ENCODE measurements at regions not wholly inside any gene's neighbourhood (a gene's known extent, or its start where the extent isn't known, plus 50 kb on each side); places are given as distances from the start of the nearest gene placed in this dataset.
"Not testable (repeated sequence)": the region's sequence is repeated elsewhere in the genome, so short reads cannot be mapped to it uniquely, and the experiment has no call there.

- H2AFZ ChIP-seq (ENCODE audit: low read length): no peak overlapping the region
- no peak overlapping the region for H4K91ac ChIP-seq (ENCODE audit: insufficient read length, low read depth, low read length)
- H3K4ac ChIP-seq (ENCODE audit: low read depth, low read length): no peak overlapping the region
- H2BK5ac ChIP-seq (ENCODE audit: insufficient read length, low read length): no peak overlapping the region
- H3K23ac ChIP-seq (ENCODE audit: insufficient read length, low read depth, low read length): no peak overlapping the region
- no CpG with 5 or more reads among the region's 1 CpG for WGBS (ENCODE audit: extremely low coverage, insufficient read length, low lambda C conversion rate)
- Mint-ChIP-seq H3K27me3 (ENCODE audit: low read depth) (no peaks in the 10 kb centered on the region), H3K4me1 (peaks cover 19 to 23% of the 10 kb centered on the region in 2 experiments), H3K36me3 (ENCODE audit: insufficient read depth in 1 of 3, low read depth in 3 of 3) (peaks cover 13 to 88% (median 59%) of the 10 kb centered on the region in 3 experiments; a peak in 6 of 7 replicates), H3K27ac (no peak overlapping the region), H3K4me3 (no peak overlapping the region), H3K9me3 (peaks cover 0 to 7% of the 10 kb centered on the region in 2 experiments; a peak in 1 of 5 replicates)
- H3K9ac ChIP-seq (ENCODE audit: extremely low read depth, insufficient read length, low read length): no peak overlapping the region
- no peak overlapping the region for H4K8ac ChIP-seq (replicated peaks; ENCODE audit: insufficient read length, low read depth, low read length)
- H4K20me1 ChIP-seq (ENCODE audit: control insufficient read depth, insufficient read depth, insufficient read length): no peaks in the 10 kb centered on the region
- H3K4me1 ChIP-seq (ENCODE audit: insufficient read depth, low read length): peaks cover 2% of the 10 kb centered on the region; the same call in 1 of the 2 replicates
- H2BK12ac ChIP-seq (ENCODE audit: insufficient read length, low read depth, low read length): no peak overlapping the region
- no peak overlapping the region for H3K56ac ChIP-seq (ENCODE audit: insufficient read length, low read depth, low read length)
- H3K9me3 ChIP-seq (ENCODE audit: control insufficient read depth, low read depth, low read length): no peaks in the 10 kb centered on the region
- H2BK15ac ChIP-seq (ENCODE audit: low read depth, low read length): no peak overlapping the region
- no peak for TF ChIP-seq CTCF (conservative IDR thresholded peaks at IDR 0.05)
- H2AK5ac ChIP-seq (ENCODE audit: insufficient read length, low read length): no peak overlapping the region
- H3T11ph ChIP-seq (ENCODE audit: low read length): no peak overlapping the region
- DNase-seq: no peak
- H4K5ac ChIP-seq (ENCODE audit: insufficient read length, low read depth, low read length): no peak overlapping the region
- H3K79me2 ChIP-seq (ENCODE audit: insufficient read depth, low read length): no peaks in the 10 kb centered on the region
- no peak overlapping the region for H3K18ac ChIP-seq (ENCODE audit: insufficient read length, low read depth, low read length)
- H3K79me1 ChIP-seq (ENCODE audit: insufficient read depth, low read depth, low read length, poor library complexity, severe bottlenecking): no peaks in the 10 kb centered on the region
- no peak overlapping the region for H2BK120ac ChIP-seq (ENCODE audit: low read depth, low read length, poor library complexity, severe bottlenecking)
- no peak overlapping the region for H3K27ac ChIP-seq (ENCODE audit: insufficient read length, low read depth, low read length)
- H2BK20ac ChIP-seq (ENCODE audit: low read depth, low read length, poor library complexity, severe bottlenecking): no peak overlapping the region
- H3K27me3 ChIP-seq (ENCODE audit: insufficient read depth, low read length): no peaks in the 10 kb centered on the region
- no peak overlapping the region for H3K14ac ChIP-seq (ENCODE audit: insufficient read depth, low read length)
- H3K4me2 ChIP-seq (ENCODE audit: insufficient read depth, insufficient read length, low read length): no peak overlapping the region
- H3K23me2 ChIP-seq (ENCODE audit: insufficient read length, low read depth, low read length, poor library complexity, severe bottlenecking): no peaks in the 10 kb centered on the region
Observed at GRCh38 chr1:232162001-232162400, 467.9 kb downstream of the SIPA1L2 start.

- not testable (repeated sequence) for H3K14ac ChIP-seq (ENCODE audit: insufficient read depth, low read length); H2BK20ac ChIP-seq (ENCODE audit: low read depth, low read length, poor library complexity, severe bottlenecking); H3T11ph ChIP-seq (ENCODE audit: low read length); H3K27ac ChIP-seq (ENCODE audit: insufficient read length, low read depth, low read length); H3K56ac ChIP-seq (ENCODE audit: insufficient read length, low read depth, low read length); H2AFZ ChIP-seq (ENCODE audit: low read length); H3K4me1 ChIP-seq (ENCODE audit: insufficient read depth, low read length); H2BK15ac ChIP-seq (ENCODE audit: low read depth, low read length); H3K9me3 ChIP-seq (ENCODE audit: control insufficient read depth, low read depth, low read length); H2BK12ac ChIP-seq (ENCODE audit: insufficient read length, low read depth, low read length); H2BK120ac ChIP-seq (ENCODE audit: low read depth, low read length, poor library complexity, severe bottlenecking); H4K20me1 ChIP-seq (ENCODE audit: control insufficient read depth, insufficient read depth, insufficient read length); H2AK5ac ChIP-seq (ENCODE audit: insufficient read length, low read length); H3K4me2 ChIP-seq (ENCODE audit: insufficient read depth, insufficient read length, low read length); DNase-seq; H3K18ac ChIP-seq (ENCODE audit: insufficient read length, low read depth, low read length); H3K27me3 ChIP-seq (ENCODE audit: insufficient read depth, low read length); H3K9ac ChIP-seq (ENCODE audit: extremely low read depth, insufficient read length, low read length); H3K4me3 Mint-ChIP-seq; H3K79me2 ChIP-seq (ENCODE audit: insufficient read depth, low read length); H3K79me1 ChIP-seq (ENCODE audit: insufficient read depth, low read depth, low read length, poor library complexity, severe bottlenecking); H4K91ac ChIP-seq (ENCODE audit: insufficient read length, low read depth, low read length); H3K23me2 ChIP-seq (ENCODE audit: insufficient read length, low read depth, low read length, poor library complexity, severe bottlenecking); H4K8ac ChIP-seq (replicated peaks; ENCODE audit: insufficient read length, low read depth, low read length); H3K9me3 Mint-ChIP-seq; H4K5ac ChIP-seq (ENCODE audit: insufficient read length, low read depth, low read length); H3K23ac ChIP-seq (ENCODE audit: insufficient read length, low read depth, low read length); H2BK5ac ChIP-seq (ENCODE audit: insufficient read length, low read length); H3K27ac Mint-ChIP-seq; H3K4ac ChIP-seq (ENCODE audit: low read depth, low read length); H3K27me3 Mint-ChIP-seq (ENCODE audit: low read depth)
- WGBS (ENCODE audit: extremely low coverage, insufficient read length, low lambda C conversion rate): no CpG with 5 or more reads among the region's 2 CpGs
- peaks cover 8 to 12% of the 10 kb centered on the region in 2 experiments for H3K4me1 Mint-ChIP-seq
- H3K36me3 Mint-ChIP-seq (ENCODE audit: insufficient read depth in 1 of 3, low read depth in 3 of 3): peaks cover 9 to 93% (median 78%) of the 10 kb centered on the region in 3 experiments; a peak in 6 of 7 replicates
Observed at GRCh38 chr1:232158558-232158957, 471.4 kb downstream of the SIPA1L2 start.
